GM15510 (cell line): ENCODE measurements at regions not wholly inside any gene's neighbourhood (a gene's known extent, or its start where the extent isn't known, plus 50 kb on each side); places are given as distances from the start of the nearest gene placed in this dataset.

Experiments
- POLR2A ChIP-seq: IDR thresholded peaks from 3 replicates; pipeline ENCODE4 v1.6.1; 2011; ENCODE audit warnings: borderline replicate concordance; ENCODE audit not compliant: insufficient read length; ENCODE audit errors: extremely low read depth

GRCh38 chr1:59244891-59245290 is 52.0 kb upstream of the FGGY start:
- no peak for TF ChIP-seq POLR2A
